ENCODE measurements at regions not wholly inside any gene's neighbourhood (a gene's known extent, or its start where the extent isn't known, plus 50 kb on each side); places are given as distances from the start of the nearest gene placed in this dataset.
"Not testable (repeated sequence)": the region's sequence is repeated elsewhere in the genome, so short reads cannot be mapped to it uniquely, and the experiment has no call there.

- not testable (repeated sequence) for DNase-seq
These were observed 1093.1 kb upstream of the DEFB115 start for GRCh38 chr20:30164389-30164788.

GRCh38 chr20:30167540-30167939 lies 1089.9 kb upstream of the DEFB115 start:
- no peak for DNase-seq

DNA sequence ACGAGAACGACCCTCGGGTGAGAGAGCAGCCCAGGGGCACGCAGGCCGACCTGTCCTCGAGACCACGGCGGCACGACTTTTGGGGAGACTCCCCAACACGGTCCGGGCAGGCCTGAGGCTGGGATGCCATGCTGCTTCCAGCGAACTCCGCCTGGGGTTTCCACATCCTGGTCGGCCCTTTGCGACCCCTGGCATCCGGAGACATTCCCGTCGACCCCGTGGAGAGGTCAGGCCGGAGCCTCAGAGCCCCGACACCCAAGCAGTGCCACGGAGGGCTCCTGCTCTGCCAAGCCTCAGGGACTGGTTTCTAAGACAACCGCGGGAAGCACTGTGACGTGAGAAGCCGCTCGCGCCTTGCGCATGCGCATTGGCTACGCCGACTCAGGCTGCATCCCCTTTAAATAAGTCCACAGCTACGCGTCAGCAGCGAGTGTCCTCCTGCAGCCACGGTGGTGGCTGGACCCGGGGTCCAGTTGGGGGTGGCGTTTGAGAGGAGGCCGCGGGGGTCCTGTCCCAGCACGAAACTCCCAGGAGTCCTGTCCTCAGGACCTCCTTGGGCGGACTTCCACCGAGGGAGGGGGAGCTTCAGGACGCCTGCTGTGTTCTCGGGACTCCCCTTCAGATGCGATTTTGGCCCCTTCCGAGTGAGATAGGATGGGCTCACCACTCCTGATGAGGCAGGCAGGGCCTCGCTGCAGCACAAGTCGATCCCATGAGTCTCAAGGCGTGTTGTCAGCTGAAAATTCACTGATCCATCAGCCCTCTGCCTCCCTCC lies 1089.3 kb upstream of the DEFB115 start:
- no peak for DNase-seq

GRCh38 chr20:30168800-30169138 lies 1088.7 kb upstream of the DEFB115 start:
- no peak for DNase-seq

GRCh38 chr20:30175681-30176080 lies 1081.8 kb upstream of the DEFB115 start:
- DNase-seq: no peak

DNA sequence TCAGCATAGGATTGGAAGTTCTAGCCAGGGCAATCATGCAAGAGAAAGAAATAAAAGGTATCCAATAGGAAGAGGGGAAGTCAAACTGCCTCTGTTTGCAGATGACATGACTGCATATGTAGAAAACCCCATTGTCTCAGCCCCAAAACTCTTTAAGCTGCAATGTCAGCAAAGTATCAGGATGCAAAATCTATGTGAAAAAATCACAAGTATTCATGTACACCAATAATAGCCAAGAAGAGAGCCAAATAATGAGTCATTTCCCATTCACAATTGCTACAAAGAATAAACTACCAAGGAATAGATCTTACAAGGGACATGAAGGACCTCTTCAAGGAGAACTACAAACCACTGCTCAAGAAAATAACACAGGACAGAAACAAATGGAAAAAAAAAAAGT lies 1074.3 kb upstream of the DEFB115 start:
- DNase-seq: not testable (repeated sequence)

DNA sequence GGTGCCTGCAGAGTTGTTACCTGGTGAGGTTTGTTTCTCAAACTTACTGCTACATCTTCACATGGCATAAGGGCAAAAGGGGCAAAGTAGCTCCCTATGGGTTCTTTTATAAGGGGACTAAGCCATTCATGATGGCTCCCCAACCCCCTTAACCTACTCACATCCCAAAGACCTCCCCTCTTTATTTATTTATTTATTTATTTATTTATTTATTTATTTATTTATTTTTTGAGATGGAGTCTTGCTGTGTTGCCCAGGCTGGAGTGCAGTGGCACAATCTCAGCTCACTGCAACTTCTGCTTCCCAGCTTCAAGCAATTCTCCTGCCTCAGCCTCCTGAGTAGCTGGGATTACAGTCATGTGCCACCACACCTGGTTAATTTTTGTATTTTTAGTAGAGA lies 1065.7 kb upstream of the DEFB115 start:
- not testable (repeated sequence) for DNase-seq

GRCh38 chr20:30234477-30234876 lies 1023.0 kb upstream of the DEFB115 start:
- DNase-seq: not testable (repeated sequence)

DNA sequence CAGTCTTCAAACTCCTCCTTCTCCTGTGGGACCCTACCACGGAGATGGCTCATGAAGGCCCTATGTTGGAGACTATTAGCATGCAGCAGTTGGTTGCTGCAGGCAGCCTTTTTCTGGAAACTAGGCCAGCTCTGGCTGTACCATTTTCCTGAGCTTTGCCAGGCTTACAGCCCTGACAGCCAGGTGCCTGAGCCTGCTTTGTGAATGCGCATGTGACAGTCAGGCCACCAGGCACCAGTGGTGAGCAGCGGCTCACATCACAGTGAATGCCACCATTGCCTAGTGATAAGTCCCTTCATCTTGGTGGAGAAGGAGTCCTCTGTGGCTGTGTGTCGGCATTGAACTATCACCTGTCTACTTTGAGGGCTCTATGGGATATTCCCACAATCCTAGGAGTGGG lies 982.4 kb upstream of the DEFB115 start:
- DNase-seq: not testable (repeated sequence)

- DNase-seq: no peak
These were observed 975.8 kb upstream of the DEFB115 start for GRCh38 chr20:30281584-30282197.

GRCh38 chr20:30283476-30284280 lies 973.8 kb upstream of the DEFB115 start:
- DNase-seq: not testable (repeated sequence)

DNA sequence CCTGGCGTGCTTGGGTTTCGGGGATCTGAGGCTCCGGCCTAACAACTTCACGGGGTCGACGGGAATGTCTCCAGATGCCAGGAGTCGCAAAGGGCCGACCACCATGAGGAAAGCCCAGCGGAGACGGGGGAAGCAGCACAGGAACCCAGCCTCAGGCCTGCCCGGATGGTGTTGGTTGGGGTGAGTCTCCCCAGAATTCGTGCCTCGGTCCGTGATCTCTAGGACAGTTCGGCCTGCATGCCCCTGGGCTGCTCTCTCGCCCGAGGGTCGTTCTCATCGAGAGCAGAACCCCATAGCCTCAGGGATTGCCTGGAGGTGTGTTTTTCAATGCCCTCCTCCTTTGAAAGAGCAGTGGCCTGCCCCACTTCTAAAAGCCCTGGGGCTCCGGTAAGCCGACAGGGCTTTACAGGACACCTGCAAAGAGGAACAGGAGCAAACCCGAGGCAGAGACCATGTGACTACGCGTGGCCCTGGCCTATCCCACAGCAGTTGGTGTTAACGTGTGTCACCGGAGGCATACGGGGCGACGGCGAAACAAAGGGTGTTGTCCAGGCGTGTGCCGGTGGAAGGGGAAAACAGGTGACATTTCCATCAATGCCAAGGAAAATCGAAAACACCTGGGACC lies 973.1 kb upstream of the DEFB115 start:
- no peak for DNase-seq

GRCh38 chr20:30285677-30286076 lies 971.8 kb upstream of the DEFB115 start:
- no peak for DNase-seq

GRCh38 chr20:30286157-30286556 lies 971.3 kb upstream of the DEFB115 start:
- no peak for DNase-seq

DNA sequence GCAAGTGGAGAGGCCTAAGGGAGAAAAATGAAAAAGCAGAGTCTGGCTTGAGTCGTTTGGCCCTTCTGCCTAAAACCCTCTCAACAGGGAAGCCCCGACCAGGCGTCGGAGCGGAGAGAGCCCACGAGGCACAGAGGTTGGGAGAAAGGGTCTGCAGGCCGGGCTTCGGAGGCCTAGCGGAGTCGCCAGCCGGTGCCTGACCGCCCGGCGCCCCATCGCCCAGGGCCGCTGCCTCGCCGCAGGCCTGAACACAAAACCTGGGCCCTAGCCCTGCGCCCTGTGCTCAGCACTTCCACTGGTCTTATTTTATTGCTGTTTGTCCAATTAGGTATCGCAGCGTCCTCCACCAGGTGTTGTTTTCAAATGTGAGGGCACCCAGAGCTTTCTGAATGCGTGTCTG lies 970.0 kb upstream of the DEFB115 start:
- not testable (repeated sequence) for DNase-seq

GRCh38 chr20:30288346-30288745 lies 969.1 kb upstream of the DEFB115 start:
- no peak for DNase-seq

DNA sequence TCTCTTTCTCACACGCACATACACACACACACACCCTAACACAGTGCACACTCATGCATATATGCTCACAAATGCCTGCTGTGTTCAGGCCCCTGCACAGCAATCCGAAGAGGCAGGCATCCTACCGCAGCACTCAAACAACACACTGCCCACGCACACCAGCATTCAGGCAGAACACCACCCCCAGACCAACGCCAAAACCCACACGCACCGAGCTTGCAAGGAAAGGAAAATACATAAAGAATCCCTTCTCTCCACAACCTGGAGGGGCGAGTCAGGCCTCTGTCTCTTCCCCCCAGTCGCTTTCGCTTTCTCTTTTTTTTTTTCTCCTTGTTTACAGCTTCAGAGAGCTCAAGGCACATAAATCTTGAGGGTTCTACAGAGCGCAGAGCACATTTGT lies 968.4 kb upstream of the DEFB115 start:
- DNase-seq: not testable (repeated sequence)

- not testable (repeated sequence) for DNase-seq
These were observed 967.7 kb upstream of the DEFB115 start for GRCh38 chr20:30289711-30290141.

GRCh38 chr20:30290361-30291063 lies 967.0 kb upstream of the DEFB115 start:
- DNase-seq: not testable (repeated sequence)

GRCh38 chr20:30291064-30291379 lies 966.4 kb upstream of the DEFB115 start:
- DNase-seq: not testable (repeated sequence)

DNA sequence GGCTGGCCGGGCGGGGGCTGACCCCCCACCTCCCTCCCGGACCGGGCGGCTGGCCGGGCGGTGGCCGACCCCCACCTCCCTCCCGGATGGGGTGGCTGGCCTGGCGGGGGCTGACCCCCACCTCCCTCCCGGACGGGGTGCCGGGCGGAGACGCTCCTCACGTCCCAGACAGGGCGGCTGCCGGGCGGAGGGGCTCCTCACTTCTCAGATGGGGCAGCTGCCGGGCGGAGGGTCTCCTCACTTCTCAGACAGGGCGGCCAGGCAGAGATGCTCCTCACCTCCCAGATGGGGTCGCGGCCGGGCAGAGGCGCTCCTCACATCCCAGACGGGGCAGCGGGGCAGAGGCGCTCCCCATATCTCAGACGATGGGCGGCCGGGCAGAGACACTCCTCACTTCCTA lies 965.8 kb upstream of the DEFB115 start:
- not testable (repeated sequence) for DNase-seq

GRCh38 chr20:30295396-30295795 lies 962.1 kb upstream of the DEFB115 start:
- not testable (repeated sequence) for DNase-seq
